ENCODE measurements at regions not wholly inside any gene's neighbourhood (a gene's known extent, or its start where the extent isn't known, plus 50 kb on each side); places are given as distances from the start of the nearest gene placed in this dataset.

- DNase-seq (ENCODE audit: insufficient read length, low spot score) (no peak), FAIRE-seq (no peak)
- no peak for TF ChIP-seq CTCF (IDR thresholded peaks at IDR 0.05; ENCODE audit: insufficient read depth, missing control alignments)
These were observed 141.1 kb upstream of the HHIP start for GRCh38 chr4:144504883-144505282.

- no peak for TF ChIP-seq CTCF (IDR thresholded peaks at IDR 0.05; ENCODE audit: insufficient read depth, missing control alignments)
- DNase-seq (ENCODE audit: insufficient read length, low spot score) (no peak), FAIRE-seq (no peak)
These were observed 138.4 kb upstream of the HHIP start for GRCh38 chr4:144507311-144508101.

- DNase-seq (ENCODE audit: insufficient read length, low spot score) (no peak), FAIRE-seq (no peak)
- no peak for TF ChIP-seq CTCF (IDR thresholded peaks at IDR 0.05; ENCODE audit: insufficient read depth, missing control alignments)
These were observed 136.6 kb upstream of the HHIP start for GRCh38 chr4:144509088-144510015.

GRCh38 chr4:144514736-144515135 lies 131.2 kb upstream of the HHIP start:
- DNase-seq (ENCODE audit: insufficient read length, low spot score): no peak
- no peak for FAIRE-seq
- TF ChIP-seq CTCF (IDR thresholded peaks at IDR 0.05; ENCODE audit: insufficient read depth, missing control alignments): no peak

- FAIRE-seq: no peak
- DNase-seq (ENCODE audit: insufficient read length, low spot score): no peak
These were observed 127.6 kb upstream of the HHIP start for GRCh38 chr4:144518181-144518895.

GRCh38 chr4:144531841-144532240 lies 114.1 kb upstream of the HHIP start:
- FAIRE-seq (no peak), DNase-seq (ENCODE audit: insufficient read length, low spot score) (no peak)
- TF ChIP-seq CTCF (IDR thresholded peaks at IDR 0.05; ENCODE audit: insufficient read depth, missing control alignments): no peak

More at GRCh38 chr4:144518181-144518895, 127.6 kb upstream of the HHIP start:
- no peak for TF ChIP-seq CTCF (IDR thresholded peaks at IDR 0.05; ENCODE audit: insufficient read depth, missing control alignments)
